ENCODE measurements at regions not wholly inside any gene's neighbourhood (a gene's known extent, or its start where the extent isn't known, plus 50 kb on each side); places are given as distances from the start of the nearest gene placed in this dataset.

- DNase-seq: no peak
These were observed 145.5 kb downstream of the DLEU7 start for GRCh38 chr13:50697746-50698539.

- no peak for DNase-seq
These were observed 143.4 kb downstream of the DLEU7 start for GRCh38 chr13:50699874-50700663.

GRCh38 chr13:50700664-50701305, 142.7 kb downstream of the DLEU7 start:
- DNase-seq: no peak

- no peak for DNase-seq
These were observed 142.0 kb downstream of the DLEU7 start for GRCh38 chr13:50701469-50701868.

- no peak for DNase-seq
These were observed 137.0 kb downstream of the DLEU7 start for GRCh38 chr13:50706505-50706904.

- DNase-seq: no peak
These were observed 135.9 kb downstream of the DLEU7 start for GRCh38 chr13:50707628-50708027.

GRCh38 chr13:50708461-50708860, 135.0 kb downstream of the DLEU7 start:
- DNase-seq: no peak

GRCh38 chr13:50709058-50709457, 134.4 kb downstream of the DLEU7 start:
- DNase-seq: no peak

- DNase-seq: no peak
These were observed 132.2 kb downstream of the DLEU7 start for GRCh38 chr13:50711131-50711815.

GRCh38 chr13:50711996-50712395, 131.5 kb downstream of the DLEU7 start:
- DNase-seq: no peak

- no peak for DNase-seq
These were observed 131.0 kb downstream of the DLEU7 start for GRCh38 chr13:50712456-50712855.

GRCh38 chr13:50712881-50713280, 130.6 kb downstream of the DLEU7 start:
- DNase-seq: no peak

GRCh38 chr13:50713523-50714248, 129.8 kb downstream of the DLEU7 start:
- DNase-seq: no peak

GRCh38 chr13:50714891-50715290, 128.6 kb downstream of the DLEU7 start:
- DNase-seq: no peak

- no peak for DNase-seq
These were observed 127.9 kb downstream of the DLEU7 start for GRCh38 chr13:50715402-50716146.

- DNase-seq: no peak
These were observed 122.4 kb downstream of the DLEU7 start for GRCh38 chr13:50720861-50721671.

- no peak for DNase-seq
These were observed 121.9 kb downstream of the DLEU7 start for GRCh38 chr13:50721672-50721992.

- DNase-seq: no peak
These were observed 120.9 kb downstream of the DLEU7 start for GRCh38 chr13:50722440-50723125.

GRCh38 chr13:50724438-50724837, 119.1 kb downstream of the DLEU7 start:
- DNase-seq: no peak

GRCh38 chr13:50724913-50725312, 118.6 kb downstream of the DLEU7 start:
- no peak for DNase-seq

All from NCI-H1105 (cell line).